ENCODE measurements at regions not wholly inside any gene's neighbourhood (a gene's known extent, or its start where the extent isn't known, plus 50 kb on each side); places are given as distances from the start of the nearest gene placed in this dataset.

GRCh38 chr5:125002727-125003598 is 256.5 kb upstream of the ZNF608 start:
- POLR2A ChIA-PET, result no interaction called here
- CTCF ChIA-PET, result interaction anchor here (0.9 kb wide), 1 partner anchor 8 kb away, joined by 3 read pairs; no protein-coding TSS in a partner anchor
- DNase-seq (ENCODE audit: low read depth, low spot score), result no peak

DNA sequence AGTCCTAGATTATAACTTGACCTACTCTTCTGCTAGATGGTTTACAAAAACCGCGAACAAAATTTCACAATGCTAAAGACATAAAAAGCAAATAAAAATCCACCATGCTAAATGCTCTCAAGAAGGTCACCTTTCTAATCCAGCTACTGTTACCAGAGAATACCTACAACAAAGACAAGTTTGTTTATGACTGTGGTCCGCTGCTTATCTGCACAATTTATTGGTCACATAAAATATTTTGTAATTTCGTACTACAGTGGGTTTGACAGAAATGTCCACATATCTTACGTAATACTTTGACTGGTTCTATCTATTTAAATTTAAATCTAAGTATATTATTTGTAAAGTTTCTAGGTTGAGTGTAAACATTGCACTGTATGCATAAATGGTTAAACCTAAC is 257.6 kb upstream of the ZNF608 start:
- DNase-seq (ENCODE audit: low read depth, low spot score), result no peak
- CTCF ChIA-PET, result no interaction called here
- POLR2A ChIA-PET, result no interaction called here
- no peak overlapping the region for H3K4me3 ChIP-seq (ENCODE audit: low read depth, low read length)
- TF ChIP-seq, protein P1, sequence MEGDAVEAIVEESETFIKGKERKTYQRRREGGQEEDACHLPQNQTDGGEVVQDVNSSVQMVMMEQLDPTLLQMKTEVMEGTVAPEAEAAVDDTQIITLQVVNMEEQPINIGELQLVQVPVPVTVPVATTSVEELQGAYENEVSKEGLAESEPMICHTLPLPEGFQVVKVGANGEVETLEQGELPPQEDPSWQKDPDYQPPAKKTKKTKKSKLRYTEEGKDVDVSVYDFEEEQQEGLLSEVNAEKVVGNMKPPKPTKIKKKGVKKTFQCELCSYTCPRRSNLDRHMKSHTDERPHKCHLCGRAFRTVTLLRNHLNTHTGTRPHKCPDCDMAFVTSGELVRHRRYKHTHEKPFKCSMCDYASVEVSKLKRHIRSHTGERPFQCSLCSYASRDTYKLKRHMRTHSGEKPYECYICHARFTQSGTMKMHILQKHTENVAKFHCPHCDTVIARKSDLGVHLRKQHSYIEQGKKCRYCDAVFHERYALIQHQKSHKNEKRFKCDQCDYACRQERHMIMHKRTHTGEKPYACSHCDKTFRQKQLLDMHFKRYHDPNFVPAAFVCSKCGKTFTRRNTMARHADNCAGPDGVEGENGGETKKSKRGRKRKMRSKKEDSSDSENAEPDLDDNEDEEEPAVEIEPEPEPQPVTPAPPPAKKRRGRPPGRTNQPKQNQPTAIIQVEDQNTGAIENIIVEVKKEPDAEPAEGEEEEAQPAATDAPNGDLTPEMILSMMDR (IDR thresholded peaks at IDR 0.05; ENCODE audit: insufficient read depth, low read length, missing control alignments), result no peak

More at GRCh38 chr5:125002727-125003598, 256.5 kb upstream of the ZNF608 start:
- H3K4me3 ChIP-seq (ENCODE audit: low read depth, low read length), result no peak overlapping the region
- TF ChIP-seq, protein P1 (IDR thresholded peaks at IDR 0.05; ENCODE audit: insufficient read depth, low read length, missing control alignments), result no peak

DNA sequence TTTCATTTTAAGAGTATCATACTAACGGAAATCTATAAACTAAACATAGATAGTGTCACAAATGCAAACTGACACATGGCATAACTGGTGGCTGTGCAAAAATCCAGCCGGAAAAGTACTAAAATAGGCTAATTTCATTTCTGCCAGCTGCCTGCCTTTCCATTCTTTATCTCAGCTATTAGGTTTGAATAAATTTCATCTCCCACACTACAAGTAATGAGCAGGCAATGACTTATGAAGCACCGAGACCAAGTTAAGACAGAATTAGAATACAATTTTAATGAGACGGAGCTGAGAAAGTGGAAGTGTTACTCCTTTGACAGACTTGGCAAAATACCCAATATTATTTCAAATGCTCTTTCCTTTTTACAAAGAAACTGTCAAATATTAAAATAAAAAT is 258.8 kb upstream of the ZNF608 start:
- ChIA-PET POLR2A (no interaction called here), CTCF (no interaction called here)
- DNase-seq (ENCODE audit: low read depth, low spot score), result no peak
- H3K4me3 ChIP-seq (ENCODE audit: low read depth, low read length), result no peak overlapping the region
- TF ChIP-seq, protein P1 (IDR thresholded peaks at IDR 0.05; ENCODE audit: insufficient read depth, low read length, missing control alignments), result no peak

DNA sequence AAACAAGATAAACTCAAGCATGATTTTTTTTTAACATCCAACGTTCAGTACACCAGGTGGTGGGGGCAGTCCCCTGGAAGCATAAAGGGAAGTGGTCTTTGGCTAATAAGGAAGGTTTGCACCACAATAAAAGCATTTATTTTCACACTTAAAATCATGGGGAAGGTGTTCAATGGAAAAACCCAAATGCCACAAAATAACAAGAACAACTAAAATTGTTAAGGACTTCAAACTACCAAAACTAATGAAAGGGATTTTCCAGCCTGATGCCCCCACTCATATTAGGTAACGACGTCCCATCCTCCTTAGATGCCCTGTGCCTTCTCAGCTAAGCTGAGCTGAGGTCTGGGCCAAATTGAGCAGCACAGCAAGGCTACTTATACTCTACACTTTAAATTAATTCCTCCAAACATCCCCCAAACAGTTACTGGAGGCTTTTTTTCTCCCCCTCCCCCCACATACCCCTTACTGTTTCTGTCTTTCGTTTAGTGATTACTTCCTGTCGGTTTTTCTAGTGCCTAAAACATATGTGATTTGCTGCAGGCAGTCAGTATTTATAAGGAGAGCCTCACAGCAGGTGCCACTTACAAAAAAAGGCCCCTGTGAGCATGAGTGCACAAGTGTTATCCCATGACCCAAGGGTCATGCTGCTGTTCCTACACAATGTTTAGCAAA is 259.7 kb upstream of the ZNF608 start:
- no peak for DNase-seq (ENCODE audit: low read depth, low spot score)
- TF ChIP-seq, protein P1 (IDR thresholded peaks at IDR 0.05; ENCODE audit: insufficient read depth, low read length, missing control alignments), result no peak
- no peak overlapping the region for H3K4me3 ChIP-seq (ENCODE audit: low read depth, low read length)
- POLR2A ChIA-PET, result no interaction called here
- CTCF ChIA-PET, result no interaction called here

DNA sequence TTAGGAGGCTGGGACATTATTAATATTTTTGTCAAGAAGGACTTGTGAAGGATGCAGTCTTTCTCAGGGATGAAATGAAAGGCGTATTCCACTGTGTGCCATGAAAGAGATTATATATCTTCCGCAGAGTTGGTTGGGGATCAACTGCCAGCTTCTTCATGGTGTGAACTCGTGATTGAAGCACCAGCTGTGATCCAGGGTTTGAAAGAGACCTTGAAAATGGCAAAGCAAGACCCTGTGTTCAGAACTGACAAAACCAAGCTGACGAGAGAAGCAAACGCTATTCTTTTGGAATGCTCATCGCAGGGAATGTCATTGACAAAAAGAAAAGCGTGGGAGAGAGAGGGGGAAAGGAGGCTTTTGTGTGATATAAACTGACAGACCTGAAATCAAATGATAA is 263.9 kb upstream of the ZNF608 start:
- no peak overlapping the region for H3K4me3 ChIP-seq (ENCODE audit: low read depth, low read length)
- ChIA-PET POLR2A (no interaction called here), CTCF (no interaction called here)
- TF ChIP-seq, protein P1 (IDR thresholded peaks at IDR 0.05; ENCODE audit: insufficient read depth, low read length, missing control alignments), result no peak
- DNase-seq (ENCODE audit: low read depth, low spot score), result no peak

- CTCF ChIA-PET, result interaction anchor here (1.2 kb wide), 1 partner anchor 9 kb away, joined by 3 read pairs; no protein-coding TSS in a partner anchor
- no peak overlapping the region for H3K4me3 ChIP-seq (ENCODE audit: low read depth, low read length)
- POLR2A ChIA-PET, result no interaction called here
- TF ChIP-seq, protein P1 (IDR thresholded peaks at IDR 0.05; ENCODE audit: insufficient read depth, low read length, missing control alignments), result no peak
- DNase-seq (ENCODE audit: low read depth, low spot score), result no peak
Measured at GRCh38 chr5:125011014-125011413, 264.6 kb upstream of the ZNF608 start.
